NCI-H1105 treated with DMSO at 0.1 percent for 48 hours (cell line): ENCODE measurements at regions not wholly inside any gene's neighbourhood (a gene's known extent, or its start where the extent isn't known, plus 50 kb on each side); places are given as distances from the start of the nearest gene placed in this dataset.
"Not testable (repeated sequence)": the region's sequence is repeated elsewhere in the genome, so short reads cannot be mapped to it uniquely, and the experiment has no call there.

Experiments
- DNase-seq: peaks from one replicate; lab custom pipeline; 2025; lab: John Stamatoyannopoulos, UW

- no peak for DNase-seq
Measured at GRCh38 chr16:85239239-85239638, 127.0 kb upstream of the CIBAR2 start.

GRCh38 chr16:85239871-85240270 lies 127.6 kb upstream of the CIBAR2 start:
- DNase-seq: no peak

- DNase-seq: no peak
Measured at GRCh38 chr16:85240982-85241924, 129.0 kb upstream of the CIBAR2 start.

GRCh38 chr16:85242140-85242539 lies 129.9 kb upstream of the CIBAR2 start:
- no peak for DNase-seq

GRCh38 chr16:85243308-85243707 lies 131.0 kb upstream of the CIBAR2 start:
- DNase-seq: no peak

GRCh38 chr16:85244452-85244851 lies 132.2 kb upstream of the CIBAR2 start:
- DNase-seq: not testable (repeated sequence)

GRCh38 chr16:85245307-85246172 lies 133.3 kb upstream of the CIBAR2 start:
- peak; percentile 34 for DNase-seq

GRCh38 chr16:85246473-85246872 lies 134.2 kb upstream of the CIBAR2 start:
- DNase-seq: peak; percentile 30

- no peak for DNase-seq
Measured at GRCh38 chr16:85246973-85247372, 134.7 kb upstream of the CIBAR2 start.

- peak; percentile 43 for DNase-seq
Measured at GRCh38 chr16:85248342-85248741, 136.1 kb upstream of the CIBAR2 start.

- DNase-seq: no peak
Measured at GRCh38 chr16:85248857-85249256, 136.6 kb upstream of the CIBAR2 start.

- DNase-seq: no peak
Measured at GRCh38 chr16:85249418-85250146, 137.3 kb upstream of the CIBAR2 start.

GRCh38 chr16:85250147-85250463 lies 137.8 kb upstream of the CIBAR2 start:
- no peak for DNase-seq

- no peak for DNase-seq
Measured at GRCh38 chr16:85250609-85251223, 138.4 kb upstream of the CIBAR2 start.

GRCh38 chr16:85251225-85251760 lies 139.0 kb upstream of the CIBAR2 start:
- no peak for DNase-seq

GRCh38 chr16:85252014-85252413 lies 139.7 kb upstream of the CIBAR2 start:
- DNase-seq: no peak

- DNase-seq: no peak
Measured at GRCh38 chr16:85252461-85252860, 140.2 kb upstream of the CIBAR2 start.

- DNase-seq: no peak
Measured at GRCh38 chr16:85253084-85253941, 141.0 kb upstream of the CIBAR2 start.

GRCh38 chr16:85254051-85254450 lies 141.8 kb upstream of the CIBAR2 start:
- DNase-seq: no peak

GRCh38 chr16:85254921-85255320 lies 142.6 kb upstream of the CIBAR2 start:
- no peak for DNase-seq

GRCh38 chr16:85255777-85256176 lies 143.5 kb upstream of the CIBAR2 start:
- DNase-seq: no peak
